ENCODE measurements at regions not wholly inside any gene's neighbourhood (a gene's known extent, or its start where the extent isn't known, plus 50 kb on each side); places are given as distances from the start of the nearest gene placed in this dataset.

GRCh38 chr9:135002336-135002735, 84.6 kb upstream of the FCN1 start:
- Histone ChIP-seq H3K4me2 (no peak overlapping the region), H3F3A (replicated peaks; ENCODE audit: insufficient read depth) (no peaks in the 10 kb centered on the region), H3K4me1 (ENCODE audit: control insufficient read depth in 1 of 2, insufficient read depth in 2 of 2, low read depth in 1 of 2, low read length in 1 of 2) (no peaks in the 10 kb centered on the region), H2AFZ (ENCODE audit: low read depth) (no peak overlapping the region), H3K9ac (no peak overlapping the region), H3K79me2 (ENCODE audit: insufficient read depth) (no peaks in the 10 kb centered on the region), H3K9me3 (no peaks in the 10 kb centered on the region; the same call in 1 of the 2 replicates), H3K36me3 (replicated peaks in 1 of 2; ENCODE audit: control insufficient read depth in 1 of 2, insufficient read depth in 2 of 2, low read length in 1 of 2) (no peaks in the 10 kb centered on the region), H3K9me2 (no peaks in the 10 kb centered on the region), H3K27me3 (ENCODE audit: insufficient read depth) (no peaks in the 10 kb centered on the region), H3K4me3 (ENCODE audit: low read depth in 2 of 2, low read length in 1 of 2) (no peak overlapping the region), H4K20me1 (ENCODE audit: insufficient read depth) (no peaks in the 10 kb centered on the region), H3K27ac (ENCODE audit: low read depth in 2 of 2, low read length in 1 of 2) (no peak overlapping the region)
- 19% methylated on average over 6 of the region's 6 CpGs for WGBS (ENCODE audit: low lambda C conversion rate)
- CTCF ChIA-PET, result no interaction called here
- POLR2A ChIA-PET, result no interaction called here
- DNase-seq, result no peak
- TF ChIP-seq TEAD4 (IDR thresholded peaks at IDR 0.05; ENCODE audit: borderline replicate concordance, insufficient read depth), result no peak
- TF ChIP-seq SIN3A (IDR thresholded peaks at IDR 0.05; ENCODE audit: borderline replicate concordance, low read depth, low read length), result no peak
- no peak for TF ChIP-seq MEF2A (IDR thresholded peaks at IDR 0.05; ENCODE audit: borderline replicate concordance, low read depth)
- no peak for TF ChIP-seq TCF12 (IDR thresholded peaks at IDR 0.05)
- TF ChIP-seq NFIC (IDR thresholded peaks at IDR 0.05; ENCODE audit: borderline replicate concordance), result no peak
- TF ChIP-seq USF2 (IDR thresholded peaks at IDR 0.05; ENCODE audit: borderline replicate concordance, low read depth, low read length), result no peak
- no peak for TF ChIP-seq FOXM1 (IDR thresholded peaks at IDR 0.05; ENCODE audit: low read depth)
- TF ChIP-seq JUND (IDR thresholded peaks at IDR 0.05), result no peak
- TF ChIP-seq FOXJ3 (CRISPR knock-in tag; IDR thresholded peaks at IDR 0.05), result no peak
- TF ChIP-seq RFX5 (IDR thresholded peaks at IDR 0.05; ENCODE audit: low read length), result no peak
- no peak for TF ChIP-seq RXRA (IDR thresholded peaks at IDR 0.05; ENCODE audit: borderline replicate concordance, low read depth)
- no peak for TF ChIP-seq EZH2phosphoT487 (IDR thresholded peaks at IDR 0.05; ENCODE audit: borderline replicate concordance, low read depth)

- Histone ChIP-seq H3K4me2 (no peak overlapping the region), H3K36me3 (replicated peaks in 1 of 2; ENCODE audit: control insufficient read depth in 1 of 2, insufficient read depth in 2 of 2, low read length in 1 of 2) (no peaks in the 10 kb centered on the region), H3F3A (replicated peaks; ENCODE audit: insufficient read depth) (no peaks in the 10 kb centered on the region), H3K9ac (no peak overlapping the region), H3K27ac (ENCODE audit: low read depth in 2 of 2, low read length in 1 of 2) (no peak overlapping the region), H3K27me3 (ENCODE audit: insufficient read depth) (no peaks in the 10 kb centered on the region), H3K4me3 (ENCODE audit: low read depth in 2 of 2, low read length in 1 of 2) (no peak overlapping the region), H3K79me2 (ENCODE audit: insufficient read depth) (no peaks in the 10 kb centered on the region), H4K20me1 (ENCODE audit: insufficient read depth) (no peaks in the 10 kb centered on the region), H2AFZ (ENCODE audit: low read depth) (no peak overlapping the region), H3K9me2 (no peaks in the 10 kb centered on the region), H3K9me3 (no peaks in the 10 kb centered on the region; the same call in 1 of the 2 replicates), H3K4me1 (ENCODE audit: control insufficient read depth in 1 of 2, insufficient read depth in 2 of 2, low read depth in 1 of 2, low read length in 1 of 2) (no peaks in the 10 kb centered on the region)
- POLR2A ChIA-PET, result no interaction called here
- WGBS (ENCODE audit: low lambda C conversion rate), result 12% methylated on average over 4 of the region's 4 CpGs
- CTCF ChIA-PET, result no interaction called here
- no peak for DNase-seq
- no peak for TF ChIP-seq FOXJ3 (CRISPR knock-in tag; IDR thresholded peaks at IDR 0.05)
- TF ChIP-seq FOXM1 (IDR thresholded peaks at IDR 0.05; ENCODE audit: low read depth), result no peak
- no peak for TF ChIP-seq REST (IDR thresholded peaks at IDR 0.05; ENCODE audit: low read depth, low read length)
- no peak for TF ChIP-seq TAF1 (IDR thresholded peaks at IDR 0.05; ENCODE audit: borderline replicate concordance, low read depth, low read length)
- no peak for TF ChIP-seq MXI1 (IDR thresholded peaks at IDR 0.05; ENCODE audit: low read depth, low read length)
- no peak for TF ChIP-seq CTCF (IDR thresholded peaks at IDR 0.05)
- TF ChIP-seq EP300 (IDR thresholded peaks at IDR 0.05; ENCODE audit: borderline replicate concordance in 1 of 2, low read depth in 1 of 2, low read length in 1 of 2), result no peak
- no peak for TF ChIP-seq MEF2A (IDR thresholded peaks at IDR 0.05; ENCODE audit: borderline replicate concordance, low read depth)
- no peak for TF ChIP-seq PBX3 (IDR thresholded peaks at IDR 0.05)
- TF ChIP-seq IRF3 (IDR thresholded peaks at IDR 0.05; ENCODE audit: low read depth, low read length), result no peak
- TF ChIP-seq JUND (IDR thresholded peaks at IDR 0.05), result no peak
- TF ChIP-seq NRF1 (IDR thresholded peaks at IDR 0.05; ENCODE audit: low read depth, low read length), result no peak
- no peak for TF ChIP-seq POLR2AphosphoS5 (IDR thresholded peaks at IDR 0.05; ENCODE audit: low read depth, low read length)
Measured at GRCh38 chr9:135002802-135003201, 84.7 kb upstream of the OLFM1 start.
